Natural killer cell (primary cell): ENCODE measurements at regions not wholly inside any gene's neighbourhood (a gene's known extent, or its start where the extent isn't known, plus 50 kb on each side); places are given as distances from the start of the nearest gene placed in this dataset.

Experiments used
- ATAC-seq, 3 donors: fragments of 150-1000 bp in 2 of 3; fragments of 200-7000 bp in 1 of 3; cut with Tn5 transposase; 1 replicate in 1 of 3; 2 replicates in 2 of 3; pipeline ENCODE4 v1.10.0; 2021; ENCODE audit warnings: mild to moderate bottlenecking in 2 of 3, moderate library complexity in 2 of 3
- DNase-seq, 2 donors: peaks; one replicate each; pipeline versions ENCODE4 v3.0.0 to v3.0.0-alpha.2; 2013 to 2021; ENCODE audit warnings: mixed read lengths in 1 of 2
- H3K27ac ChIP-seq: one replicate; pipeline ENCODE4 v1.5.1; 2013; ENCODE audit warnings: mild to moderate bottlenecking, low read length
- H3K27me3 ChIP-seq: one replicate; pipeline ENCODE4 v1.6.1; 2013; ENCODE audit warnings: low read length; ENCODE audit not compliant: control insufficient read depth, insufficient read depth
- H3K36me3 ChIP-seq: one replicate; pipeline ENCODE4 v1.6.1; 2013; ENCODE audit warnings: low read length; ENCODE audit not compliant: control insufficient read depth, insufficient read depth
- H3K4me1 ChIP-seq: one replicate; pipeline ENCODE4 v1.6.1; 2013; ENCODE audit warnings: low read length; ENCODE audit not compliant: control insufficient read depth, insufficient read depth
- H3K4me3 ChIP-seq: one replicate; pipeline ENCODE4 v1.5.1; 2013; ENCODE audit warnings: low read length
- H3K9me3 ChIP-seq: one replicate; pipeline ENCODE4 v1.6.1; 2013; ENCODE audit warnings: low read length; ENCODE audit not compliant: control insufficient read depth, insufficient read depth
- H3K27ac Mint-ChIP-seq, 2 donors: one replicate each; pipeline ENCODE4 v1.8.0; 2022; ENCODE audit warnings: mild to moderate bottlenecking in 2 of 2, mixed read lengths in 2 of 2, moderate library complexity in 1 of 2
- H3K27me3 Mint-ChIP-seq, 2 donors: one replicate each; pipeline ENCODE4 v1.8.0; 2022; ENCODE audit warnings: low read depth in 2 of 2, mixed read lengths in 2 of 2
- H3K36me3 Mint-ChIP-seq: one replicate; pipeline ENCODE4 v1.8.0; 2022; ENCODE audit warnings: mixed read lengths
- H3K4me1 Mint-ChIP-seq, 2 donors: one replicate each; pipeline ENCODE4 v1.8.0; 2022; ENCODE audit warnings: mixed read lengths in 2 of 2
- H3K4me3 Mint-ChIP-seq: one replicate; pipeline ENCODE4 v1.8.0; 2022; ENCODE audit warnings: mild to moderate bottlenecking, moderate library complexity, mixed read lengths
- H3K9me3 Mint-ChIP-seq, 2 donors: one replicate each; pipeline ENCODE4 v1.8.0; 2022; ENCODE audit warnings: mixed read lengths in 2 of 2
- WGBS: methylation state at CpG from one replicate; pipeline ENCODE4 v1.1.7; 2013; ENCODE audit warnings: missing lambda C conversion rate; ENCODE audit not compliant: insufficient coverage; 5-methylcytosine and 5-hydroxymethylcytosine counted together
- intact Hi-C: fragments of 100-400 bp; cut with micrococcal nuclease; formaldehyde crosslinking; loops from one replicate; pipeline ENCODE4 v1.14.2; 2022
- TF ChIP-seq, protein P1 (sequence below): fragments of 200-600 bp; IDR thresholded peaks from one replicate; pipeline ENCODE4 v1.8.0; 2022; ENCODE audit warnings: antibody characterized with exemption

DNA sequence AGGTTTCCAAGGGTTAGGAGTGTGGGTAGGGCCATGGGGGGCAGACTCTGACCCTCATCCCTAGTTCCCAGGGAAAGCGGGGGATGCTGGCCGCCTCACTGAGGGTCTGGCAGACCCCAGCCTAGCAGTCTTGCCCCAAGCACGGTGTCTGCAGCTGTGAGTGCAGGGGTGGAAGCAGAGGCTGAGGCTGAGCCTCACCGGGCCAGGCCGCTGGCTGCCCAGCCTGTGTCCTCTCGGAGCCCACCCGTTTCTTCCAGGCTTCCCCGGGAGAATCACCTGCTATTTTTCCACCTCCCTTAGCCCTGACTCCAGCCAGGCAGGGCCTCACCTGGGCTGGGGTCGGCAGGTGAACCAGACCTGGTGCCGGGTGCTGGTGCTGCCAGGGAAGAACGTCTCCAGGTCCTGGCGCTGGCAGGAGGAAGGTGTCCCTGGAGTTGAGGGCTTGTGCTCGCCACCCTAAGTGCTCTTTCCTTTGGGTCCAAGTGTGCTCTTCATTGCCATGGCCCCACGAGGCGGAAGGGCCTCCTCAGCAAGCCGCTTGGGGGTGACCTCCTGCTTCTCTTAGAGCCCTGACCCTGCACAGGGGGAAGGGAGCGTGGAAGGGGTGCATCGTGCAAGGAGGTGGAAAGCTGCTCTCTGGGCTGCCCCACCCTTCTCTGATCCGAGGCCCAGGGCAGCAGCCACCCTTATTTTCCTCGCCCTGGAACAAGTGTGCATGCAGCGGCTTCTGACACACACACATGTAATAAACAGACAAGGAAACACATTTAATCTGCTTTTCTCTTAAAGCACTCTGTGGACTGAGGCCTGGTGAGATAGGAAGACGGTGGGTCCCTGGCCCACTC, 112.7 kb downstream of the FAM53A start:
- Mint-ChIP-seq H3K4me3 (no peak overlapping the region), H3K4me1 (peaks cover 0 to 12% of the 10 kb centered on the region in 2 donors), H3K36me3 (no peaks in the 10 kb centered on the region), H3K27ac (no peak overlapping the region), H3K9me3 (no peaks in the 10 kb centered on the region), H3K27me3 (no peaks in the 10 kb centered on the region)
- Histone ChIP-seq H3K9me3 (no peaks in the 10 kb centered on the region), H3K27ac (no peak overlapping the region), H3K36me3 (no peaks in the 10 kb centered on the region), H3K27me3 (peaks cover 5% of the 10 kb centered on the region), H3K4me1 (no peaks in the 10 kb centered on the region), H3K4me3 (no peak overlapping the region)
- TF ChIP-seq, protein P1, sequence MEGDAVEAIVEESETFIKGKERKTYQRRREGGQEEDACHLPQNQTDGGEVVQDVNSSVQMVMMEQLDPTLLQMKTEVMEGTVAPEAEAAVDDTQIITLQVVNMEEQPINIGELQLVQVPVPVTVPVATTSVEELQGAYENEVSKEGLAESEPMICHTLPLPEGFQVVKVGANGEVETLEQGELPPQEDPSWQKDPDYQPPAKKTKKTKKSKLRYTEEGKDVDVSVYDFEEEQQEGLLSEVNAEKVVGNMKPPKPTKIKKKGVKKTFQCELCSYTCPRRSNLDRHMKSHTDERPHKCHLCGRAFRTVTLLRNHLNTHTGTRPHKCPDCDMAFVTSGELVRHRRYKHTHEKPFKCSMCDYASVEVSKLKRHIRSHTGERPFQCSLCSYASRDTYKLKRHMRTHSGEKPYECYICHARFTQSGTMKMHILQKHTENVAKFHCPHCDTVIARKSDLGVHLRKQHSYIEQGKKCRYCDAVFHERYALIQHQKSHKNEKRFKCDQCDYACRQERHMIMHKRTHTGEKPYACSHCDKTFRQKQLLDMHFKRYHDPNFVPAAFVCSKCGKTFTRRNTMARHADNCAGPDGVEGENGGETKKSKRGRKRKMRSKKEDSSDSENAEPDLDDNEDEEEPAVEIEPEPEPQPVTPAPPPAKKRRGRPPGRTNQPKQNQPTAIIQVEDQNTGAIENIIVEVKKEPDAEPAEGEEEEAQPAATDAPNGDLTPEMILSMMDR, result no peak
- intact Hi-C loops, result no loop called here
- whole genome bisulfite sequencing, result 87% methylated on average over 22 of the region's 22 CpGs
- no peak for DNase-seq
- ATAC-seq, result no peak

DNA sequence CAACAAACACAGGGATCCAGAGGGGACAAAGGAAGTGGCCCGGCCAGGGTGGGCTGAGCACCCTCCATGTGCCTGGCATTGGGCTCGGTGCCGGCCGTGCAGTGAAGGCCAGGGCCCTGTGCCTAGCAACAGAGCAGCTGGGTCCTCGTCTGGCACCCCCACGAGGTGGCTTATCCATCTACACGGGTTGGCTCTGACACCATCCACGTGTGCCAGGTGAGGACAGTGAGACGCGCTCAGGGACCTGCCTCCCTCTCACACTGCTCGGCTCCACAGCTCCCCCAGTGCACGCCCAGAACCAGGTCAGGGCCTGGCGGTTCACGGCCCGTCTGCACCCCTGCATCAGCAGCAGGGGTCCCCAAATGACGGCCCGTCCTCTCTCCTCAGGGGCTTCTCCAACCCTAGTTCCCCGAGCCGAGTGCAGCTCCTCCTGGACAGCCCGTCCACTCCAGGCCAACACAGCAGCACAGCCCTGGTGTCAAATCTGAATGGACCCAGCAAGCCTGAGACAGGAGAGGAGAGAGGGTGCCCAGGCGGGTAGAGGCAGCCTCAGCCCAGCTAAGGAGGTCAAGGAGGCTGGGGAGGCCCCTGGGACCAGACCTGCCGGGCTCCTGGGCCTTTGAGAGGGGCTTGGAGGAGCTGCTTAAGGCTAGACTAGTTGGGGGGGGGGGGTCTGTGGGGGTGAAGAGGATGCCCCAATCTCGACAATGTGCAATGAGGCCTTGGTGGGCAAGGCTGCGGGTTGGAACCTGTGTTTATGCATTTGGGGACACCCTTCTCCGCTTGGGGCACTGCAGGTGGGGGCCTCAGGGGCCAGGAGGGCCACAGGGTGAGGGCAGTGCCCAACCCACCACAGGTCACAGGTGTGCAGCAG, 113.6 kb downstream of the FAM53A start:
- WGBS, result 77% methylated on average over 25 of the region's 25 CpGs
- H3K27ac ChIP-seq, result no peak overlapping the region
- Mint-ChIP-seq H3K4me1 (peaks cover 0 to 12% of the 10 kb centered on the region in 2 donors), H3K27ac (no peak overlapping the region), H3K27me3 (peaks cover 0 to 2% of the 10 kb centered on the region in 2 donors), H3K4me3 (no peak overlapping the region), H3K36me3 (no peaks in the 10 kb centered on the region), H3K9me3 (no peaks in the 10 kb centered on the region)
- no peak for ATAC-seq
- no peaks in the 10 kb centered on the region for H3K9me3 ChIP-seq
- peaks cover 3% of the 10 kb centered on the region for H3K4me1 ChIP-seq
- H3K27me3 ChIP-seq, result peaks cover 5% of the 10 kb centered on the region
- TF ChIP-seq, protein P1, result no peak
- intact Hi-C loops, result no loop called here
- DNase-seq, result no peak
- no peaks in the 10 kb centered on the region for H3K36me3 ChIP-seq
- H3K4me3 ChIP-seq, result no peak overlapping the region

DNA sequence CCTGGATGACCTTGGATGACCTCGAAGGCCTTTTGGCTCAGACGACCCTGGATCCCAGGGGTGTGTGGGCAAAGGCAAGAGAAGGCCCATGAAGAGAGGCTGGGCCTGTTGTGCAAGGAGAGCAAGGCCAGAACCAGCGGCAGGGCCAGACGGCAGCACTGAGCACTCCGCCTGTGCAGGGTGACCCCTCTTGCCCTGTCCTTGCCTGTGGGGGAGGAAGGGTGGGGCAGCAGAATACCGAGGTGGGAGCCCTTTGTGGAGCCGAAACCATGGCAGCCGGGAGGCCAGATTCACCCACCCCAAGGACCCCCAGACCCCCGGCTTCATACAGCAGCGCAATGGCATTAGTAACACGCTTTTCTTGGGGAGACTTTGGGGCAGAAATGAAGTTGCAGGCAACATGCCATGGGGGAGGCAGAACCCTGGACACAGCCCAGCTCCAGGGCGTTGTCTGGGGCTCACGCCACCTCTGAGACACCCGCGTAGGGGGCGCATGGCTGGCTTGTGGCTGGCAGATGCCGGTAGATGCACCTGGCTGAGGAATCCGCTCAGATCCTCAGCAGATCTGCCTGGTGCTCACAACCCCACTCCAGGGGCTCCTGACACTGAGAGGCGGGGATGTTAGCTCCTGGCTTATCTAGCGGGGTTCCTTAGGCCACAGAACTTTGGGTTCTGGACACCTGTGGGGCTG, 114.5 kb downstream of the FAM53A start:
- Histone ChIP-seq H3K4me1 (peaks cover 3% of the 10 kb centered on the region), H3K36me3 (no peaks in the 10 kb centered on the region), H3K4me3 (no peak overlapping the region), H3K27ac (no peak overlapping the region), H3K27me3 (peaks cover 5% of the 10 kb centered on the region), H3K9me3 (no peaks in the 10 kb centered on the region)
- Mint-ChIP-seq H3K9me3 (no peaks in the 10 kb centered on the region), H3K36me3 (no peaks in the 10 kb centered on the region), H3K27me3 (peaks cover 0 to 2% of the 10 kb centered on the region in 2 donors), H3K4me1 (peaks cover 0 to 12% of the 10 kb centered on the region in 2 donors), H3K27ac (no peak overlapping the region), H3K4me3 (no peak overlapping the region)
- intact Hi-C loops, result no loop called here
- no peak for DNase-seq
- WGBS, result 79% methylated on average over 19 of the region's 20 CpGs
- TF ChIP-seq, protein P1, result no peak
- no peak for ATAC-seq
